ENCODE measurements at regions not wholly inside any gene's neighbourhood (a gene's known extent, or its start where the extent isn't known, plus 50 kb on each side); places are given as distances from the start of the nearest gene placed in this dataset.

GRCh38 chr2:63737081-63737751 is 104.5 kb upstream of the UGP2 start:
- TF ChIP-seq POLR2A (IDR thresholded peaks at IDR 0.05) (no peak), CTCF (IDR thresholded peaks at IDR 0.05) (no peak), POLR2AphosphoS5 (IDR thresholded peaks at IDR 0.05) (no peak), EP300 (IDR thresholded peaks at IDR 0.05) (no peak)

Data from gastroesophageal sphincter (tissue), 3 donors.